Caco-2 (cell line): ENCODE measurements at regions not wholly inside any gene's neighbourhood (a gene's known extent, or its start where the extent isn't known, plus 50 kb on each side); places are given as distances from the start of the nearest gene placed in this dataset.

Experiments used
- BruUV-seq: library from RNA; stranded (reverse); fragments of 400-500 nt; replicated peaks from 2 replicates; lab custom pipeline; 2021; lab: Mats Ljungman, UMichigan
- CTCF ChIA-PET: fragments of 300-600 bp; sonication (Branson Sonifier 250); formaldehyde crosslinking; loops from one replicate; lab custom pipeline; 2022; ENCODE audit warnings: antibody characterized with exemption; lab: Charles Lee
- POLR2A ChIA-PET: fragments of 300-600 bp; sonication (Branson Sonifier 250); formaldehyde crosslinking; loops from one replicate; lab custom pipeline; 2022; ENCODE audit warnings: antibody characterized with exemption; lab: Charles Lee
- DNase-seq, 2 experiments: peaks; one replicate each; pipeline versions ENCODE4 v3.0.0 to v3.0.0-alpha.2; 2020 to 2022
- H3K27me3 ChIP-seq: replicated peaks from 2 replicates; pipeline ENCODE4 v1.6.0; 2011; ENCODE audit warnings: low read length; ENCODE audit not compliant: control insufficient read depth, insufficient read depth
- H3K36me3 ChIP-seq: 2 replicates; pipeline ENCODE4 v1.5.1; 2011; ENCODE audit warnings: low read length; ENCODE audit not compliant: control insufficient read depth, insufficient read depth
- H3K4me1 ChIP-seq: fragments of 250-450 bp; sonication (Bioruptor Pico); 2 replicates; pipeline ENCODE4 v1.5.1; 2020; ENCODE audit warnings: mild to moderate bottlenecking
- H3K4me3 ChIP-seq: 2 replicates; pipeline ENCODE4 v1.5.1; 2011; ENCODE audit warnings: low read depth, mild to moderate bottlenecking, control low read depth, low read length
- H3K9me3 ChIP-seq: fragments of 250-450 bp; sonication (Bioruptor Pico); 2 replicates; pipeline ENCODE4 v1.5.1; 2020; ENCODE audit warnings: mild to moderate bottlenecking, moderate library complexity
- H3K27ac Mint-ChIP-seq: one replicate; pipeline ENCODE4 v1.8.0; 2022; ENCODE audit warnings: mixed read lengths; ENCODE audit not compliant: unreplicated experiment
- H3K27me3 Mint-ChIP-seq: one replicate; pipeline ENCODE4 v1.8.0; 2022; ENCODE audit warnings: mixed read lengths; ENCODE audit not compliant: insufficient read depth, unreplicated experiment
- H3K36me3 Mint-ChIP-seq: one replicate; pipeline ENCODE4 v1.8.0; 2022; ENCODE audit warnings: mild to moderate bottlenecking, mixed read lengths; ENCODE audit not compliant: insufficient read depth, unreplicated experiment
- H3K4me1 Mint-ChIP-seq: one replicate; pipeline ENCODE4 v1.8.0; 2022; ENCODE audit warnings: low read depth, mixed read lengths; ENCODE audit not compliant: unreplicated experiment
- H3K4me3 Mint-ChIP-seq: one replicate; pipeline ENCODE4 v1.8.0; 2022; ENCODE audit warnings: mild to moderate bottlenecking, moderate library complexity, mixed read lengths; ENCODE audit not compliant: unreplicated experiment
- H3K9me3 Mint-ChIP-seq: one replicate; pipeline ENCODE4 v1.8.0; 2022; ENCODE audit warnings: mixed read lengths; ENCODE audit not compliant: unreplicated experiment
- intact Hi-C: fragments of 100-400 bp; cut with micrococcal nuclease; formaldehyde crosslinking; loops from one replicate; pipeline ENCODE4 v1.10.0; 2022; ENCODE audit not compliant: unreplicated experiment
- TF ChIP-seq, protein P1 (sequence below), 2 experiments: fragments of 200-600 bp in 1 of 2; IDR thresholded peaks; 1 replicate in 1 of 2; 2 replicates in 1 of 2; pipeline versions ENCODE4 v1.5.1 to v1.8.0; 2011 to 2022; ENCODE audit warnings: antibody characterized with exemption in 1 of 2, control low read depth in 1 of 2, inconsistent platforms in 1 of 2, low read depth in 1 of 2, low read length in 1 of 2, mild to moderate bottlenecking in 1 of 2, moderate library complexity in 1 of 2; ENCODE audit not compliant: insufficient read depth in 1 of 2, severe bottlenecking in 1 of 2, unreplicated experiment in 1 of 2

GRCh38 chr14:48107646-48108045 is 432.2 kb upstream of the MDGA2 start:
- H3K27ac Mint-ChIP-seq = no peak overlapping the region
- ChIA-PET POLR2A (no interaction called here), CTCF (no interaction called here)
- Histone ChIP-seq H3K4me3 (no peak overlapping the region), H3K27me3 (no peaks in the 10 kb centered on the region), H3K36me3 (no peaks in the 10 kb centered on the region), H3K9me3 (no peaks in the 10 kb centered on the region), H3K4me1 (no peaks in the 10 kb centered on the region)
- H3K4me3 Mint-ChIP-seq = no peak overlapping the region
- H3K27me3 Mint-ChIP-seq = no peaks in the 10 kb centered on the region
- TF ChIP-seq, protein P1, sequence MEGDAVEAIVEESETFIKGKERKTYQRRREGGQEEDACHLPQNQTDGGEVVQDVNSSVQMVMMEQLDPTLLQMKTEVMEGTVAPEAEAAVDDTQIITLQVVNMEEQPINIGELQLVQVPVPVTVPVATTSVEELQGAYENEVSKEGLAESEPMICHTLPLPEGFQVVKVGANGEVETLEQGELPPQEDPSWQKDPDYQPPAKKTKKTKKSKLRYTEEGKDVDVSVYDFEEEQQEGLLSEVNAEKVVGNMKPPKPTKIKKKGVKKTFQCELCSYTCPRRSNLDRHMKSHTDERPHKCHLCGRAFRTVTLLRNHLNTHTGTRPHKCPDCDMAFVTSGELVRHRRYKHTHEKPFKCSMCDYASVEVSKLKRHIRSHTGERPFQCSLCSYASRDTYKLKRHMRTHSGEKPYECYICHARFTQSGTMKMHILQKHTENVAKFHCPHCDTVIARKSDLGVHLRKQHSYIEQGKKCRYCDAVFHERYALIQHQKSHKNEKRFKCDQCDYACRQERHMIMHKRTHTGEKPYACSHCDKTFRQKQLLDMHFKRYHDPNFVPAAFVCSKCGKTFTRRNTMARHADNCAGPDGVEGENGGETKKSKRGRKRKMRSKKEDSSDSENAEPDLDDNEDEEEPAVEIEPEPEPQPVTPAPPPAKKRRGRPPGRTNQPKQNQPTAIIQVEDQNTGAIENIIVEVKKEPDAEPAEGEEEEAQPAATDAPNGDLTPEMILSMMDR (IDR thresholded peaks at IDR 0.05; ENCODE audit: insufficient read depth in 1 of 2, low read depth in 1 of 2, low read length in 1 of 2, severe bottlenecking in 1 of 2, unreplicated experiment in 1 of 2) = no peak
- no peak for DNase-seq
- no TSS peak for BruUV-seq
- H3K4me1 Mint-ChIP-seq = no peaks in the 10 kb centered on the region
- H3K36me3 Mint-ChIP-seq = no peaks in the 10 kb centered on the region
- intact Hi-C loops = no loop called here
- no peaks in the 10 kb centered on the region for H3K9me3 Mint-ChIP-seq

DNA sequence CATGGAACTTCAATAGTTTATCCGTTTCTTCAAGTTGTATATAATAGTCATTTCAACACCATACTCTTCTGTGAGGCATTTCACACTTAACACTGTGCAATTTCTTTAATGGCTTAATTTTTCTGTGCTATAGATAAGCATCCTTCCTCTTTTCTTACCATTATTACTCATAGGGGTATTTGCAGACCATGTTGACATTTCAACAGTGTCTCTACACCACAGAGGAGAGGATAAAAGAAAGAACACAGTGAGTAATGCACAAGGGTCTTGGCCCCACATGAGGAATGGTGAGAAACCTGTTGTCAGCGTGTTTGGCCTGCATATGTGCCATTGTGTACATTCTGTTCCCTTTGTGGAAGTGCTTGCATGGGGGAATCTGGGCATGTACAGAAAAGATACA is 421.5 kb upstream of the MDGA2 start:
- POLR2A ChIA-PET = no interaction called here
- intact Hi-C loops = no loop called here

DNA sequence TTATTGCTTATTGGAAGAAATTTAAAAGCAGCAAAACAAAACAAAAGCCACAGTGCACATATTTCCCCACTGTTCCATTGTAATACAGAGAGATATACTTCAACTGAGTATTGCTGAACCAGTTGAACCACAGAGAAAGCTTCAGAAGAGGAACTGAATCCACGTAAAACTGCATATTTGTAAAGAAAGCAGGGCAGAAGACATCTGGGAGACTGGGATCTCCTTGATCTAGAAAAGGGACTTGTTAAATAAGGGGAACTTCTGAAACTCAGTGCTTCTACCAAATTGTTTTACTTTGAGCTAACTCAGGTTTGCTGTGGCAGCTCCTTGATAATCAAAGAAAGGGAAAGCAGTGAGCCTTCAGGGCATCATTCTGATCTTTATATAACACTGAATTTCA is 411.1 kb upstream of the MDGA2 start:
- Mint-ChIP-seq H3K27ac (no peak overlapping the region), H3K36me3 (no peaks in the 10 kb centered on the region), H3K4me3 (no peak overlapping the region), H3K9me3 (no peaks in the 10 kb centered on the region), H3K27me3 (no peaks in the 10 kb centered on the region), H3K4me1 (no peaks in the 10 kb centered on the region)
- POLR2A ChIA-PET = no interaction called here
- H3K9me3 ChIP-seq = no peaks in the 10 kb centered on the region
- TF ChIP-seq, protein P1 (IDR thresholded peaks at IDR 0.05; ENCODE audit: insufficient read depth in 1 of 2, low read depth in 1 of 2, low read length in 1 of 2, severe bottlenecking in 1 of 2, unreplicated experiment in 1 of 2) = no peak
- no peaks in the 10 kb centered on the region for H3K4me1 ChIP-seq
- CTCF ChIA-PET = no interaction called here
- H3K27me3 ChIP-seq = no peaks in the 10 kb centered on the region
- no peak overlapping the region for H3K4me3 ChIP-seq
- intact Hi-C loops = no loop called here
- BruUV-seq = no TSS peak
- DNase-seq = no peak
- H3K36me3 ChIP-seq = no peaks in the 10 kb centered on the region

More for the DNA sequence above, 421.5 kb upstream of the MDGA2 start:
- Mint-ChIP-seq H3K4me1 (no peaks in the 10 kb centered on the region), H3K27me3 (no peaks in the 10 kb centered on the region), H3K4me3 (no peak overlapping the region), H3K27ac (no peak overlapping the region), H3K9me3 (no peaks in the 10 kb centered on the region), H3K36me3 (no peaks in the 10 kb centered on the region)
- BruUV-seq = no TSS peak
- no peak overlapping the region for H3K4me3 ChIP-seq
- no peaks in the 10 kb centered on the region for H3K27me3 ChIP-seq
- no peaks in the 10 kb centered on the region; the same call in 1 of the 2 replicates for H3K4me1 ChIP-seq
- TF ChIP-seq, protein P1 (IDR thresholded peaks at IDR 0.05; ENCODE audit: insufficient read depth in 1 of 2, low read depth in 1 of 2, low read length in 1 of 2, severe bottlenecking in 1 of 2, unreplicated experiment in 1 of 2) = no peak
- DNase-seq = no peak
- CTCF ChIA-PET = no interaction called here
- no peaks in the 10 kb centered on the region for H3K36me3 ChIP-seq
- no peaks in the 10 kb centered on the region for H3K9me3 ChIP-seq
